A673 (cell line): ENCODE measurements at regions not wholly inside any gene's neighbourhood (a gene's known extent, or its start where the extent isn't known, plus 50 kb on each side); places are given as distances from the start of the nearest gene placed in this dataset.

Experiments used
- BruUV-seq: library from RNA; stranded (reverse); fragments of 400-500 nt; replicated peaks from 2 replicates; lab custom pipeline; 2021; lab: Mats Ljungman, UMichigan
- CTCF ChIA-PET: fragments of 300-600 bp; sonication (Branson Sonifier 250); formaldehyde crosslinking; loops from one replicate; lab custom pipeline; 2022; ENCODE audit warnings: antibody characterized with exemption; lab: Charles Lee
- POLR2A ChIA-PET: fragments of 300-600 bp; sonication (Branson Sonifier 250); formaldehyde crosslinking; loops from one replicate; lab custom pipeline; 2022; ENCODE audit warnings: antibody characterized with exemption; ENCODE audit not compliant: low non-redundant PET; lab: Charles Lee
- DNase-seq: peaks from one replicate; pipeline ENCODE4 v3.0.0-alpha.2; 2015; ENCODE audit warnings: low spot score
- H3K27ac ChIP-seq: fragments of 200-600 bp; sonication (generic); 2 replicates; pipeline ENCODE4 v1.5.1; 2016; ENCODE audit warnings: mixed run types, low read depth, mild to moderate bottlenecking, mixed read lengths, antibody characterized with exemption, low read length; ENCODE audit not compliant: poor library complexity, severe bottlenecking
- H3K27me3 ChIP-seq: fragments of 200-600 bp; sonication (generic); replicated peaks from 2 replicates; pipeline ENCODE4 v1.6.1; 2017; ENCODE audit warnings: mixed run types, low read depth, mild to moderate bottlenecking, mixed read lengths, antibody characterized with exemption, low read length; ENCODE audit not compliant: insufficient read depth, poor library complexity
- H3K36me3 ChIP-seq: fragments of 200-600 bp; sonication (generic); 2 replicates; pipeline ENCODE4 v1.6.1; 2016; ENCODE audit warnings: mixed run types, mild to moderate bottlenecking, mixed read lengths, antibody characterized with exemption, low read length; ENCODE audit not compliant: insufficient read depth, poor library complexity, severe bottlenecking
- H3K4me1 ChIP-seq: fragments of 200-600 bp; sonication (generic); 2 replicates; pipeline ENCODE4 v1.6.1; 2017; ENCODE audit warnings: mixed run types, mild to moderate bottlenecking, mixed read lengths, antibody characterized with exemption, low read length; ENCODE audit not compliant: insufficient read depth, poor library complexity, severe bottlenecking
- H3K4me3 ChIP-seq: fragments of 200-600 bp; sonication (generic); 2 replicates; pipeline ENCODE4 v1.5.1; 2016; ENCODE audit warnings: low read depth, mixed run types, mild to moderate bottlenecking, mixed read lengths, low read length; ENCODE audit not compliant: poor library complexity, severe bottlenecking
- H3K9me3 ChIP-seq: fragments of 200-600 bp; sonication (generic); 2 replicates; pipeline ENCODE4 v1.6.1; 2016; ENCODE audit warnings: mixed run types, low read depth, mild to moderate bottlenecking, mixed read lengths, antibody characterized with exemption, low read length; ENCODE audit not compliant: poor library complexity, severe bottlenecking
- EZH2 ChIP-seq: fragments of 200-600 bp; sonication (generic); IDR thresholded peaks from 2 replicates; pipeline ENCODE4 v1.6.1; 2017; ENCODE audit warnings: borderline replicate concordance, low read depth, mild to moderate bottlenecking, mixed read lengths, antibody characterized with exemption, low read length; ENCODE audit not compliant: poor library complexity, severe bottlenecking
- intact Hi-C: fragments of 100-400 bp; cut with micrococcal nuclease; formaldehyde crosslinking; loops from one replicate; pipeline ENCODE4 v1.10.0; 2022; ENCODE audit not compliant: unreplicated experiment
- TF ChIP-seq, protein P1 (sequence below): fragments of 300-800, 200-600 bp; sonication (generic); conservative IDR thresholded peaks from 2 replicates; pipeline ENCODE4 v1.5.1; 2017; ENCODE audit warnings: low read depth, mild to moderate bottlenecking, antibody characterized with exemption, low read length, moderate library complexity, mixed read lengths

GRCh38 chr2:122583159-122583917, 827.9 kb downstream of the TSN start:
- no TSS peak for BruUV-seq
- TF ChIP-seq, protein P1, sequence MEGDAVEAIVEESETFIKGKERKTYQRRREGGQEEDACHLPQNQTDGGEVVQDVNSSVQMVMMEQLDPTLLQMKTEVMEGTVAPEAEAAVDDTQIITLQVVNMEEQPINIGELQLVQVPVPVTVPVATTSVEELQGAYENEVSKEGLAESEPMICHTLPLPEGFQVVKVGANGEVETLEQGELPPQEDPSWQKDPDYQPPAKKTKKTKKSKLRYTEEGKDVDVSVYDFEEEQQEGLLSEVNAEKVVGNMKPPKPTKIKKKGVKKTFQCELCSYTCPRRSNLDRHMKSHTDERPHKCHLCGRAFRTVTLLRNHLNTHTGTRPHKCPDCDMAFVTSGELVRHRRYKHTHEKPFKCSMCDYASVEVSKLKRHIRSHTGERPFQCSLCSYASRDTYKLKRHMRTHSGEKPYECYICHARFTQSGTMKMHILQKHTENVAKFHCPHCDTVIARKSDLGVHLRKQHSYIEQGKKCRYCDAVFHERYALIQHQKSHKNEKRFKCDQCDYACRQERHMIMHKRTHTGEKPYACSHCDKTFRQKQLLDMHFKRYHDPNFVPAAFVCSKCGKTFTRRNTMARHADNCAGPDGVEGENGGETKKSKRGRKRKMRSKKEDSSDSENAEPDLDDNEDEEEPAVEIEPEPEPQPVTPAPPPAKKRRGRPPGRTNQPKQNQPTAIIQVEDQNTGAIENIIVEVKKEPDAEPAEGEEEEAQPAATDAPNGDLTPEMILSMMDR: no peak
- no peak for TF ChIP-seq EZH2
- Histone ChIP-seq H3K27ac (no peak overlapping the region), H3K4me1 (no peaks in the 10 kb centered on the region), H3K27me3 (no peaks in the 10 kb centered on the region), H3K9me3 (no peaks in the 10 kb centered on the region), H3K4me3 (no peak overlapping the region), H3K36me3 (no peaks in the 10 kb centered on the region)
- CTCF ChIA-PET: no interaction called here
- POLR2A ChIA-PET: no interaction called here
- no peak for DNase-seq
- intact Hi-C loops: no loop called here

- Histone ChIP-seq H3K27me3 (no peaks in the 10 kb centered on the region), H3K4me3 (no peak overlapping the region), H3K4me1 (no peaks in the 10 kb centered on the region), H3K9me3 (no peaks in the 10 kb centered on the region), H3K36me3 (no peaks in the 10 kb centered on the region), H3K27ac (no peak overlapping the region)
- CTCF ChIA-PET: no interaction called here
- intact Hi-C loops: no loop called here
- no TSS peak for BruUV-seq
- POLR2A ChIA-PET: no interaction called here
- TF ChIP-seq, protein P1: no peak
- TF ChIP-seq EZH2: no peak
- DNase-seq: no peak
Observed at GRCh38 chr2:122590524-122590923, 835.1 kb downstream of the TSN start.

DNA sequence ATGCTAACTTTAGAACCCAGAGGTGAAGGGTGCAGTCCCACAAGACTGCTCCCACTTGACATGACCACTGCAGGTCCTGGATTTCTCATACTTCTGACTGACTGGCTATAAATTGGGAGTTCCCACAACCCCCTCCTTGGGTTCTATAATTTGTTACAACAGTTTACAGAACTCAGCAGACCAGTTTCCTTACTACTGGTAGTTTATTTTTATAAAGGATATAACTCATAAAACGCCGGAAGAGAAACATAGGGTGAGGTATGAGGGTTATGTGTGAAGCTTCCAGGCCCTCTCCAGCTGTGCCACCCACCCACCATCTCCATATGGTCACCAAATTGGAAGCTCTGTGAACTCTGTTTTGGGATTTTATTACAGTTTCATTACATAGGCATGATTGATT, 839.6 kb downstream of the TSN start:
- H3K36me3 ChIP-seq: no peaks in the 10 kb centered on the region
- BruUV-seq: no TSS peak
- POLR2A ChIA-PET: no interaction called here
- H3K9me3 ChIP-seq: no peaks in the 10 kb centered on the region
- intact Hi-C loops: no loop called here
- TF ChIP-seq, protein P1: no peak
- no peak for TF ChIP-seq EZH2
- no peaks in the 10 kb centered on the region for H3K4me1 ChIP-seq
- H3K27ac ChIP-seq: no peak overlapping the region
- H3K27me3 ChIP-seq: no peaks in the 10 kb centered on the region
- CTCF ChIA-PET: no interaction called here
- no peak for DNase-seq
- H3K4me3 ChIP-seq: no peak overlapping the region
